ENCODE measurements at regions not wholly inside any gene's neighbourhood (a gene's known extent, or its start where the extent isn't known, plus 50 kb on each side); places are given as distances from the start of the nearest gene placed in this dataset.
"Not testable (repeated sequence)": the region's sequence is repeated elsewhere in the genome, so short reads cannot be mapped to it uniquely, and the experiment has no call there.

DNA sequence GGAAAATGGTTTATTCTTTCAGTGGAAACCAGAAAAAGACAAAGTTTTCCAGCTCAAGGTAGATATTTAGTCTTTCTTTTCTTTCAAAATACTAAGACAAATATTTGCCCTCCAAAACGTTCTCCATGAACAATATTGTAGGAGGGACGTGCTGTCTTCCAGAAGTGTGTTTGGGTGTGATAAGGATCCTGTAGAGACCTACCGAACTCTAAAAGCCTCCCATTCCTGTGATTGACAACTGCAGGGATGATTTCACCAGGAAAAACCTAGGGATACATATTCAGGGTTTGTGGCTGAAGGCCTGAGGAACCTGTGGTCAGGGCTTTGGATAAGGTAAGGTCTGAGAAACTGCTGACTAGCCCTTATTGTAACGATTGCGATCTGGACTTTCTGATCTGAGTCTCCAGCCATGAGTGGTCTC, 167.1 kb downstream of the ZNF648 start:
- intact Hi-C loops (cut with DNase I) = no loop called here
- no peak for DNase-seq

GRCh38 chr1:181893937-181894336, 167.6 kb downstream of the ZNF648 start:
- no peak for DNase-seq
- intact Hi-C loops (cut with DNase I) = no loop called here

DNA sequence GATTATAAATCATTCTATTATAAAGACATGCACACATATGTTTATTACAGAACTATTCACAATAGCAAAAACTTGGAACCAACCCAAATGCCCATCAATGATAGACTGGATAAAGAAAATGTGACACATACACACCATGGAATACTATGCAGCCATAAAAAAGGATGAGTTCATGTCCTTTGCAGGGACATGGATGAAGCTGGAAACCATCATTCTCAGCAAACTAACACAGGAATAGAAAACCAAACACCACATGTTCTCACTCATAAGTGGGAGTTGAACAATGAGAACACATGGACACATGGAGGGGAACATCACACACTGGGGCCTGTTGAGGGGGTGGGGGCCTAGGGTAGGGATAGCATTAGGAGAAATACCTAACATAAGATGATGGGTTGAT, 168.4 kb downstream of the ZNF648 start:
- DNase-seq; intact Hi-C loops (cut with DNase I): not testable (repeated sequence)

- intact Hi-C loops (cut with DNase I) = no loop called here
Observed at GRCh38 chr1:181872562-181872961, 188.9 kb downstream of the ZNF648 start.

DNA sequence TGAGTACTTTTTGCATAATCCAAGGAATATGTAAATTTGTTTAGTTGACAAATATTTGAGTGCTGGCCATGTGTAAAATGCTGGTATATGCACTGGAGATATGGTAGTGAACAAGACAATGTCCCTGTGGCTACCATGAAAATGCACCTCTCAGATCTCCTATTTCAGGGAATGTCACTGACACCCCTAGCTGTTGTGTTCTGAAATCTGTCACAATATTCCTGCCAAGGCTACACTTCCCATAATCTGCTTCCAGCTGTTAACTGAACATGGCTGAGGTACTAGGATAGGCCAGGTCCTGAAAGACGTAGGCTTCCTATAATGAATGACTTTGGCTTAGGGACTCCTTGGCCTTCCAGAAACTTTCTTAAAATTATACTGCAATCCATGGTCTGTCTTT, 197.8 kb downstream of the ZNF648 start:
- intact Hi-C loops (cut with DNase I) = no loop called here
- no peak for DNase-seq

More at GRCh38 chr1:181872562-181872961, 188.9 kb downstream of the ZNF648 start:
- no peak for DNase-seq

GRCh38 chr1:181863006-181863405, 198.5 kb downstream of the ZNF648 start:
- no peak for DNase-seq
- intact Hi-C loops (cut with DNase I) = no loop called here

DNA sequence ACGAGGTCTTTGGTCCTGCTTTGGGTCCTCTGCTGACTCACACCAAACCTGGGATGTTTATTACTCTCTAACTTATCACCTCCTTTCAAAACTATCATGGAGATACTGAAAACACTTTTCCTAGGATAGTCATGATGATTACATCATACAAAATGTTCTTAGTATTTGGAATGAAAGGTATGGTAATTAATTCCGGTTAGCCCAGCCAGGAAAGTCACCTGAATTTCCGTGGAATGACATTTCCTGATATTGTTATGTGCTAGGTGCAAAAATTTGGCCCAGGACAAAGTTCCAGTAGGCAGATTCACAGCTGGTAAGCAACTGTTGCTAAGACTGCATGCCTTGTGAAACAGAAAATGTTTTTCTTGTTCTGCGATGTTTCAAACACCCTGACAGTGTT, 203.4 kb downstream of the ZNF648 start:
- intact Hi-C loops (cut with DNase I) = no loop called here
- DNase-seq = no peak
